ENCODE measurements at regions not wholly inside any gene's neighbourhood (a gene's known extent, or its start where the extent isn't known, plus 50 kb on each side); places are given as distances from the start of the nearest gene placed in this dataset.

DNA sequence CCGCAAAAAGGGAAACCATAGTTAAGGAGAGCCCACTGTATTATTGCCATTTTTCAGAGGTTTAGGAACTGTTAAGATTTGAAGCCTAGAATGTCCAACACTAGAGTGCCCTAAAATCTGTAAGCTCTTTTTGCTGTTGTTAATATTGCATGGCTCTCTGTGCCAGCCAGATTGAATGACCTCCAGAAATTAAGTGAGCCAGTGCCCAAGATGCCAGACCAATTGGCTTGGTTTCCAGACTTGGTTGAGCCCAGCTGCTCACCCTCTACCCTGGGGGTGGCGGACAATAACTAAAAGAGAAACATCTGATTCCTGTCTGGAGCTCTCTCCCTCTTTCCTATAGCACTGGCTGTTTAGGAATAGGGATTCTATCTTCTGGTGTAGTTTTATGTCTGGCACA is 340.1 kb downstream of the PHF14 start:
- no peak overlapping the region for H3K4me3 ChIP-seq (ENCODE audit: low read depth, low read length)
- DNase-seq (ENCODE audit: low read depth, low spot score): no peak
- ChIA-PET CTCF (no interaction called here), POLR2A (no interaction called here)
- no peak for TF ChIP-seq CTCF (IDR thresholded peaks at IDR 0.05; ENCODE audit: insufficient read depth, low read length, missing control alignments)

- TF ChIP-seq CTCF (IDR thresholded peaks at IDR 0.05; ENCODE audit: insufficient read depth, low read length, missing control alignments): no peak
- CTCF ChIA-PET: no interaction called here
- no peak overlapping the region for H3K4me3 ChIP-seq (ENCODE audit: low read depth, low read length)
- no peak for DNase-seq (ENCODE audit: low read depth, low spot score)
- POLR2A ChIA-PET: no interaction called here
Observed at GRCh38 chr7:11315666-11316258, 342.1 kb downstream of the PHF14 start.

- no peak overlapping the region for H3K4me3 ChIP-seq (ENCODE audit: low read depth, low read length)
- DNase-seq (ENCODE audit: low read depth, low spot score): no peak
- CTCF ChIA-PET: no interaction called here
- TF ChIP-seq CTCF (IDR thresholded peaks at IDR 0.05; ENCODE audit: insufficient read depth, low read length, missing control alignments): no peak
- POLR2A ChIA-PET: no interaction called here
Observed at GRCh38 chr7:11317766-11318165, 344.1 kb downstream of the PHF14 start.

- DNase-seq (ENCODE audit: low read depth, low spot score): no peak
- ChIA-PET POLR2A (no interaction called here), CTCF (no interaction called here)
- TF ChIP-seq CTCF (IDR thresholded peaks at IDR 0.05; ENCODE audit: insufficient read depth, low read length, missing control alignments): no peak
- H3K4me3 ChIP-seq (ENCODE audit: low read depth, low read length): no peak overlapping the region
Observed at GRCh38 chr7:11319491-11320274, 346.0 kb downstream of the PHF14 start.

All from AG04449 (cell line).